Left lung (tissue), 4 donors: ENCODE measurements at regions not wholly inside any gene's neighbourhood (a gene's known extent, or its start where the extent isn't known, plus 50 kb on each side); places are given as distances from the start of the nearest gene placed in this dataset.

ENCODE experiments used
- ATAC-seq: fragments of 200-7000 bp; cut with Tn5 transposase; one replicate; pipeline ENCODE4 v1.9.1; 2020; ENCODE audit warnings: moderate library complexity
- DNase-seq, 4 donors: peaks; one replicate each; pipeline ENCODE4 v3.0.0-alpha.2; 2013 to 2020
- H3K27ac ChIP-seq, 2 donors: fragments of 200-600 bp; sonication (generic) in 1 of 2; one replicate each; pipeline versions ENCODE4 v1.5.0 to v1.8.0; 2020 to 2021
- H3K27me3 ChIP-seq, 2 donors: fragments of 200-600 bp; sonication (generic) in 1 of 2; one replicate each; pipeline versions ENCODE4 v1.5.0 to v1.8.0; 2020 to 2021
- H3K36me3 ChIP-seq, 2 donors: fragments of 200-600 bp; sonication (generic) in 1 of 2; one replicate each; pipeline versions ENCODE4 v1.5.0 to v1.8.0; 2020 to 2021
- H3K4me1 ChIP-seq, 2 donors: fragments of 200-600 bp; one replicate each; pipeline ENCODE4 v1.8.0; 2021
- H3K4me3 ChIP-seq, 2 donors: fragments of 200-600 bp; sonication (generic) in 1 of 2; one replicate each; pipeline versions ENCODE4 v1.5.0 to v1.8.0; 2020 to 2021; ENCODE audit warnings: mild to moderate bottlenecking in 1 of 2
- H3K9me3 ChIP-seq, 2 donors: fragments of 200-600 bp; sonication (generic) in 1 of 2; one replicate each; pipeline versions ENCODE4 v1.5.0 to v1.8.0; 2020 to 2021
- intact Hi-C, 2 donors: fragments of 100-400 bp; cut with DNase I; formaldehyde crosslinking; loops; one replicate each; pipeline versions ENCODE4 v1.11.2 to v1.14.2; 2022
- TF ChIP-seq, protein P1 (sequence below), 2 donors: fragments of 200-600 bp; sonication (generic) in 1 of 2; IDR thresholded peaks; one replicate each; pipeline versions ENCODE4 v1.5.0 to v1.8.0; 2021; ENCODE audit warnings: antibody characterized with exemption in 2 of 2
- donor health status: DM: no; HTN: yes; CAD: no.
- donor health status: DM: no; HTN: no; CAD: no.

DNA sequence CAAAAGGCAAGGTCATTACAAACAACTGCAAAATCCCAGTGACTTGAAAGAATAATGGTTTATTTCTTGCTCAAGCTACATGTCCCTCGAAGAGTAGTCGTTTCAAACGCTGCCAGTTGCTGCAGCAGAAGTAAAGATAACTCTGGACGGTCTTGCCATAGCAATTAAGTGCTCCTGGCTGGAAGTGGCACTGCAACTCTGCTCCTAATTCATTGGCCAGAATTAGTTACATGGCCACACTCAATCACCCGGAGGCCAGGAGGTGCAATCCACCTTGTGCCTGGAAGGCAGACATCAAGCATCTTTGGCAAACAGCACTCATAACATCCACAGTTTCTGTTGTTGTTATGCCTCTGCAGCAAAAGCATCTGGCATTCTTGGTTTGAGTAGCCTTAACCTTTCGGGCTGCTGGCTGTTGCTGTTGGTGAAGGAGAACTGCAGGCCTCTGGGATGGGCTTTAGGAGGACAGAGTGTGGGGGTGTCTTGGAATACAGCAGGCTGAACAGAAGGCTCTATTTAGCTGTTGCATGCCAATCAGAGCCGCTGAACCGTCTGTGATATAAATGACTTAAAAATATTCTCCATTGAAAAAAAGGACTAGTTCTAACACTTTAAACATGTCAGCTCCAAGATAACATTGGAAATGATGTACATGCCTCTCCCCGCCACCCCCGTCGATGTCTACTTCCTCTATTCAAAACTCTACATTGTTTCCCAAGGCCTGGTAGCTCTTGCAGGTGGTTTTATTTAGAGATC, 123.5 kb upstream of the DYRK2 start:
- ATAC-seq (no peak), DNase-seq (no peak)
- H3K4me3 ChIP-seq: no peak overlapping the region
- intact Hi-C loops: no loop called here
- H3K36me3 ChIP-seq: no peaks in the 10 kb centered on the region
- no peak overlapping the region for H3K27ac ChIP-seq
- TF ChIP-seq, protein P1, sequence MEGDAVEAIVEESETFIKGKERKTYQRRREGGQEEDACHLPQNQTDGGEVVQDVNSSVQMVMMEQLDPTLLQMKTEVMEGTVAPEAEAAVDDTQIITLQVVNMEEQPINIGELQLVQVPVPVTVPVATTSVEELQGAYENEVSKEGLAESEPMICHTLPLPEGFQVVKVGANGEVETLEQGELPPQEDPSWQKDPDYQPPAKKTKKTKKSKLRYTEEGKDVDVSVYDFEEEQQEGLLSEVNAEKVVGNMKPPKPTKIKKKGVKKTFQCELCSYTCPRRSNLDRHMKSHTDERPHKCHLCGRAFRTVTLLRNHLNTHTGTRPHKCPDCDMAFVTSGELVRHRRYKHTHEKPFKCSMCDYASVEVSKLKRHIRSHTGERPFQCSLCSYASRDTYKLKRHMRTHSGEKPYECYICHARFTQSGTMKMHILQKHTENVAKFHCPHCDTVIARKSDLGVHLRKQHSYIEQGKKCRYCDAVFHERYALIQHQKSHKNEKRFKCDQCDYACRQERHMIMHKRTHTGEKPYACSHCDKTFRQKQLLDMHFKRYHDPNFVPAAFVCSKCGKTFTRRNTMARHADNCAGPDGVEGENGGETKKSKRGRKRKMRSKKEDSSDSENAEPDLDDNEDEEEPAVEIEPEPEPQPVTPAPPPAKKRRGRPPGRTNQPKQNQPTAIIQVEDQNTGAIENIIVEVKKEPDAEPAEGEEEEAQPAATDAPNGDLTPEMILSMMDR (IDR thresholded peaks at IDR 0.05): no peak
- H3K27me3 ChIP-seq: no peaks in the 10 kb centered on the region
- H3K9me3 ChIP-seq: no peaks in the 10 kb centered on the region
- no peaks in the 10 kb centered on the region for H3K4me1 ChIP-seq

DNA sequence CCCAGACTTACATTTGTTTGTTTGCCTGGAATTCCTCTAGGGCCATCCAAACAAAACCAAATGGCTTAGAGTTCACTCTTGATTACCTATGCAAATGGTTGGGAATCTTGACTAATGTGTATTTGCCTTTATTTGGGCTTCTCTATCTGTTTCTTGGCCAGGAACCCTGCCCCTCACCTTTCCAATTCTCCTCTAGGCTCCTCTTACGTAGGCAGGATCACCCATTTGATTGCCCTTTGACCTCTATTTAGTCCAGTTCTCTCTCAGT, 123.0 kb upstream of the DYRK2 start:
- Histone ChIP-seq H3K9me3 (no peaks in the 10 kb centered on the region), H3K27ac (no peak overlapping the region), H3K36me3 (no peaks in the 10 kb centered on the region), H3K27me3 (no peaks in the 10 kb centered on the region), H3K4me1 (no peaks in the 10 kb centered on the region), H3K4me3 (no peak overlapping the region)
- ATAC-seq (no peak), DNase-seq (no peak)
- TF ChIP-seq, protein P1 (IDR thresholded peaks at IDR 0.05): no peak
- intact Hi-C loops: no loop called here

DNA sequence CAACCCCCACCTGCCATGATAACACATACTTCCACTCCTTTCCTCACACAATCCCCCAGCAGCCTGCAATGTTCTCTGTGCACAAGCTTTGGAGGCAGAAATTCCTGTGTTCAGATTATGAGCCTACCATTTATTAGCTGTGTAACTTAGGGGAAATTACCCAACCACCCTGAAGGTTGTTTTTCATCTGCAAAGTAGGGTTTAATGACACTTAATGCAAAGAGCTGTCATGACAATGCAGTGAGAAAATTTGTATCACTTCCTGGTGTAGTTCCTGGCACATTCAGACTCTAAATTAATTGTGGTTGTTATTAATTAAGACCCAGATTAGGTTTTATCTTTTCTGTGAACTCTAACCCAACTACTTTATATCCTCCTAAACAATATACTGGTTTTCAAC, 122.4 kb upstream of the DYRK2 start:
- DNase-seq (no peak), ATAC-seq (no peak)
- Histone ChIP-seq H3K27ac (no peak overlapping the region), H3K4me1 (no peaks in the 10 kb centered on the region), H3K9me3 (no peaks in the 10 kb centered on the region), H3K4me3 (no peak overlapping the region), H3K36me3 (no peaks in the 10 kb centered on the region), H3K27me3 (no peaks in the 10 kb centered on the region)
- intact Hi-C loops: no loop called here
- TF ChIP-seq, protein P1 (IDR thresholded peaks at IDR 0.05): no peak

DNA sequence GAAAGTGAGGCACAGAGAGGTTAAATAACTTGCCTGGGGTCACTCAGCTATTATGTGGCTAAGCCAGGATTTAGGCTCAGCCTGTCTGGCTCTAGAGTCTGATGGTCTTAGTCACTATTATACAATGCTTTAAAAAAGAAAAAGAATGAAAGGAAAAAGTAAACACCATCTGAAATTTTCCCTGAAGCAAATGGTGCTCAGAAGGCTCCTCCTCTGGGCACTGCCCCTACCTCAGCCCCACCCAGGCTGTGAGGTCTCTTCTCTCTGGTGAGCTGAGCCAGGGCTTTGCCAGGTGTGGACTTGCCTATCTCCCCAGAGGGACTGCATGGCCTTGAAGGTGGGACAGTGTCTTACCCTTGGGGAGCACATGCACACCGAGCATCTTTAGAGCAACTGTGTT, 117.5 kb upstream of the DYRK2 start:
- Histone ChIP-seq H3K36me3 (no peaks in the 10 kb centered on the region), H3K27me3 (no peaks in the 10 kb centered on the region), H3K9me3 (no peaks in the 10 kb centered on the region), H3K27ac (no peak overlapping the region), H3K4me3 (no peak overlapping the region), H3K4me1 (no peaks in the 10 kb centered on the region)
- ATAC-seq (no peak), DNase-seq (no peak)
- TF ChIP-seq, protein P1 (IDR thresholded peaks at IDR 0.05): no peak
- intact Hi-C loops: no loop called here

DNA sequence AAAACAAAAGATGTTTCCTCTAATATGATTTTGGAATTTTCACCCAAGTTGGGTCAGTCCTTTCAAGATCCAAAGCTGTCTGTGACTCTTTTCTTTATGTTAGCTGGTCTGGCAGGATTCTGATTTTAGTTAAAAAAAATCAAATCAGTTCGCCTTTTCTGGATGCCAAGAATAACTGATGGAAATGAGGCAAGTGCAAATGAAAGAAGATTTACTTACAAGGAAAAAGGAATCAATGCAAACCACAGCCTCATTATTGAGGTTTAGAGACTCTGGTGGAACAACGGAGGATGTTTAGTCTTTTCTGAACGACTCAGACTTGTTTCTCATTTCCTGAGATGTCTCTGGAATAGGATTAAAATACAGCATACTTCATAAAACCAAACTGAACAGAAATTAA, 117.0 kb upstream of the DYRK2 start:
- Histone ChIP-seq H3K4me1 (no peaks in the 10 kb centered on the region), H3K9me3 (no peaks in the 10 kb centered on the region), H3K36me3 (no peaks in the 10 kb centered on the region), H3K4me3 (no peak overlapping the region), H3K27me3 (no peaks in the 10 kb centered on the region), H3K27ac (no peak overlapping the region)
- intact Hi-C loops: no loop called here
- no peak for ATAC-seq
- TF ChIP-seq, protein P1 (IDR thresholded peaks at IDR 0.05): no peak
- no peak for DNase-seq
